ENCODE measurements at regions not wholly inside any gene's neighbourhood (a gene's known extent, or its start where the extent isn't known, plus 50 kb on each side); places are given as distances from the start of the nearest gene placed in this dataset.
A peak's percentile ranks its signal among the peaks of the same experiment; 100 is the strongest.

DNA sequence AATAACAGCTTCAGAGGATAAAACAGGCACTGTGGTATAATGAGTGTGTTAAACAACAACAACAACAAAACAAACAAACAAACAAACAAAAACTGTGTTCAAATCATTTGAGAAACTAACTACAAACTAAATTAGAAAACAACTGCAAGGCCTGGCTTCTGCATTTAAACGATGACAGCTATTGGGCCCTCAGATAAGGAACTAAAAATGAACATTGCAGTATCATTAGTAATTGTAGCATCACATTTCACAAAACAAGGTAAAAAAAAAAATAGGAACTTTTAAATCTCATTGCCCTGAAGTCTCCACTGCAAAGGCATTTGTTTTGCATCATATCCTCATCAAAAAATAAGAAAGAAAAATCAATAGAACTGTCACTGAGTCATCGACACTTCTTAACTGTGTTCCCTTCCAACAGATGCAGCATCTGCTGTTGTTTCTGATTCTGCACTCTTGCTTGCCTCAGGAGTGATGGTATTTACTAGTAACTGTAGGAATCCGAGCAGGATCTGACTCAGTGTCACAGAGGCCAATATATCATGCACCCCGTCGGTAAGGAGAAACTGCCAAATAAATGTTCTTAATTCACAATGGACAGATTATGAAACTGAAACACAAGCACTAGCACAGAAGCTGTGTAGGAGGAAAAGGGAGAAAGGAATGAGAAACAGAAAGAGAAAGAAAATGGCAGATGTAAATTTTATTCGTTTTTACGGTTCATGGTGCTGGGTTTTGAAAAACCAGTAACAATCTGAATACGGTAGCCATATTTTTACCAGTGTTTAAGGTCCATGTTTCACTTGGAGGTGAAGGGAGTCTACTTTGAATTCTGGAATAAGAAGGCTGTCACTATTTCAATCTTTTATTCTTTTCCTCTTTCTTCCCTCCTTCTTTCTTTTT lies 365.7 kb upstream of the EPHA7 start:
- no peaks in the 10 kb centered on the region for H3K27me3 Mint-ChIP-seq
- peaks cover 0 to 12% (median 10%) of the 10 kb centered on the region in 3 donors for H3K9me3 Mint-ChIP-seq
- no peaks in the 10 kb centered on the region for H3K36me3 Mint-ChIP-seq
- no peaks in the 10 kb centered on the region for H3K4me1 Mint-ChIP-seq
- H3K27ac Mint-ChIP-seq, result no peak overlapping the region
- no peak overlapping the region for H3K4me3 Mint-ChIP-seq

DNA sequence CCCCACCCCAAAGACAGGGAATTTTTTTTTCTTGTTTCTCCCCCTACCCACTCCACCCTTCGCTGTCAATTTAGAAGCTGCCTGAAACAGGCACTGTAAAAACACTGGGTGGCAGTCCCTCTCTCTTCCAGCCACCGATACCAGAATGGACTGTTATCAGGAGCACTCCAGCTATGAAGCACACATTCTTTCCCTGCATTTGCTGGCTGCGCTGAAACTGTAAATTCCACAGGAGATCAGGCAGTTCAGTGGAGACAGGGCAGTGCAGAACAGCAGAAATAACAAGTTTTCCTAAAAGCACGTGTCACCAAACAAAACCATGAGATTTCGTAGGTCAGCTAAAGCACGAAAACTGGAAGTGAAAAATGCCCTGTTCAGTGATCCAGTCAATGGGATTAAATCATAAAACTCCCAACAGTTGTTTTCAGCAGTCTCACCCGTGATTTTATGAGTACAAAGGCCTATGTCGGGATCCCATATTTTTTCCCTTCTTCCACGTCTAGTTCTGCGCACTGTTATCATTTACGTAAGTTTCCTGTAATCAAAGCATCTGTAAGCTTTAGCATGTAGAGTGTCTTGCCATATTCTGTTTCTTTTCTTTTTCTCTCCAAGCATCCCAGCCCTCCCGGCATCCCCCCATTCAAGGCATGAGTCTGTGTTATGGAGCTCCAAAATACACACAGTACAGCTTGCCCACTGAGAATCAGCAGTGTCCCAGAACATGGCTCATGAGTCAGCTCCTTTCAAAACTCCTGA lies 359.9 kb upstream of the EPHA7 start:
- H3K27me3 Mint-ChIP-seq, result no peaks in the 10 kb centered on the region
- no peaks in the 10 kb centered on the region for H3K36me3 Mint-ChIP-seq
- H3K27ac Mint-ChIP-seq, result no peak overlapping the region
- H3K4me1 Mint-ChIP-seq, result no peaks in the 10 kb centered on the region
- H3K9me3 Mint-ChIP-seq, result peaks cover 2 to 17% (median 4%) of the 10 kb centered on the region in 3 donors
- H3K4me3 Mint-ChIP-seq, result no peak overlapping the region

DNA sequence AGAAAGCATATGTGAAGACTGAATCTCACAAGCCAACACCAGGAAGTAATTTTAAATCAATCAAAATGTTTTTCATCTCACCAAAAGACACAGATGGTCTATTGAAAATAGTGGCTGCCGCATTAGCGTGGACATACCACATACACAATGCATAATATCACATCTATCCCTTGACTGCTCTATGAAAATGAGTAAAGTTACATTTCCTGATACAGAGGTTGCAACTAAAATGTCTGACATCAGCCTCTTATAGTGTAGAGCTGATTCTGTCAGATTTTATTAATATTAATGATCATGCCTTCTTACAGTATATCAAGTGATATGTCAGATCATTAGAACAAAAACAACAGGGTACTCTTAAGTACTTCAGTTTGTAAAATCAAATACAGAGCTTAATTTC lies 339.8 kb upstream of the EPHA7 start:
- Mint-ChIP-seq H3K9me3 (peaks cover 2 to 12% (median 3%) of the 10 kb centered on the region in 3 donors), H3K27me3 (no peaks in the 10 kb centered on the region), H3K36me3 (no peaks in the 10 kb centered on the region), H3K4me3 (no peak overlapping the region), H3K27ac (no peak overlapping the region), H3K4me1 (no peaks in the 10 kb centered on the region)

DNA sequence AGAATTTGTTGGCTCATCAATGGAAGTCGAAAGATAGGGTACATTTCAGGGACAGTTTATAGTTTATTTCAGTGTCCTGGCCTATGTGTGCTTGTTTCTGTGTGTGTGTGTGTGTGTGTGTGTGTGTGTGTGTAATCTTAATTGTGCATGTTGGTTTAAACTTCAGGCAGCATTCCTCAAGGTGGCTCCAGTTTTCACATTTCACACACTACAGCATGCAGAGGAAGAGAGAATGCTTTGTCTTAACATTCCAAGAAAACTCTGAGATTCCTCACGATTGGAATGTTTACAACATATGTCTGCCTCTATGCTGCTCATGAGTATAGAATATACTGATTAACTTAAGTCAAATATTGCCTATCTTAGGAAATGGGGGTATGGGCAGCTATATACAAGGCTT lies 332.6 kb upstream of the EPHA7 start:
- Mint-ChIP-seq H3K4me3 (no peak overlapping the region), H3K9me3 (peaks cover 2 to 10% (median 6%) of the 10 kb centered on the region in 3 donors), H3K4me1 (no peaks in the 10 kb centered on the region), H3K36me3 (no peaks in the 10 kb centered on the region), H3K27me3 (no peaks in the 10 kb centered on the region), H3K27ac (no peak overlapping the region)

DNA sequence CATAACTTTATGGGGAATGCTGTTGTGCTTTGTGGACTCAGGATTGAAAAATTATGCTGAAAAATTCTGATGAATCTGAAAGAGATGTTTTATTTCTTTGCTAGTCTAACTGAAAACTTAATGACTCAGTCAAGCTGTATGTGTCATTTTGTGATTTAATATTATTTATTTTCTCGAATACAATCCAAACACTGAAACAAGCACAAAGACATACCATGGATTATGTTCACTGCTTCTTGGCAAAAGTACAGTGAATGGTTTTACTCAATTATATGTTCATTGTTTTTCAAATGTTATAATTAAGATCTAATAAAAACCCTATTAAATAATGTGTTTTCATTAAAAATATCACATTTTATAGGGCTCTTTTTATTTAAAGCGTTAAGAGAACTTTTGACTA lies 330.6 kb upstream of the EPHA7 start:
- no peaks in the 10 kb centered on the region for H3K36me3 Mint-ChIP-seq
- no peak overlapping the region for H3K4me3 Mint-ChIP-seq
- no peak overlapping the region for H3K27ac Mint-ChIP-seq
- H3K4me1 Mint-ChIP-seq, result no peaks in the 10 kb centered on the region
- H3K9me3 Mint-ChIP-seq, result peaks cover 0 to 7% (median 6%) of the 10 kb centered on the region in 3 donors
- no peaks in the 10 kb centered on the region for H3K27me3 Mint-ChIP-seq

DNA sequence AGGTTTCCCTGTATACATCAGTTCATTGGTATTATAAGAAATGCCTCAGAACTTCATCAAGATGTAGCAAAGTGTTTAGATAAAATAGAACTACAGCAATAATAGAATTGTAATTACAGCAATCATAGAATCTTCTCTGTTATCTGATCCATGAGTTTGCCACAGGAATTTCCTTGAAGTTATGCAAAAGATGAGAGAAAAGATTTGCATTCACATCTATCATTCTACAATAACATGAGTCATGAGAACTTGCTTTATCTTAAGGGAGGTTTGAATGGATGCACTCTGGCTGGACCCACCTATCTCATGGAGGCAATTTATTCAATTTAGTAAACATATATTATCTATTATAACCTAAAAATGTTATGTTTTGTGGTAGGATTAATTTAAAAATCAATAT lies 329.8 kb upstream of the EPHA7 start:
- H3K4me3 Mint-ChIP-seq, result no peak overlapping the region
- H3K36me3 Mint-ChIP-seq, result no peaks in the 10 kb centered on the region
- H3K27ac Mint-ChIP-seq, result no peak overlapping the region
- no peaks in the 10 kb centered on the region for H3K27me3 Mint-ChIP-seq
- H3K9me3 Mint-ChIP-seq, result peaks cover 0 to 3% (median 3%) of the 10 kb centered on the region in 3 donors
- H3K4me1 Mint-ChIP-seq, result no peaks in the 10 kb centered on the region

DNA sequence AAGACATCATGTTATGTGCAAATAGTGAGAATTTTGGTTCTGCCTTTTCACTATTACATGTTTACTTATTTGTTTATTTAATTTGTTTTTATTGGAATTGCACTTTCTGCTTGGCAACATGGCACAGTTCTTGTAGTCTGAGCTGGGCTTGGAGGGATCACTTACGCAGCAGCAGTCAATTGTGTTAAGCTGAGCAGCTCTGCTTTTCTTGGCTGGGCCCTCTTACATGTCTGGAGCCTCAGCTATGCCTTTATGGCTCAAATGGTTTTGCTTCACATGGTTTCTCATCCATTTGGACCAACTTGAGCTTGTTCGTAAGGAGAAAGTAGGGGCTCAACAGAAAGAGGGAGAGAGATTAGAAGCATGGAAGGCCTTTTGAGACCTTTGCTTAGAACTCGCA lies 327.5 kb upstream of the EPHA7 start:
- no peak overlapping the region for H3K4me3 Mint-ChIP-seq
- H3K9me3 Mint-ChIP-seq, result peaks cover 0 to 3% (median 0%) of the 10 kb centered on the region in 3 donors
- H3K4me1 Mint-ChIP-seq, result no peaks in the 10 kb centered on the region
- no peaks in the 10 kb centered on the region for H3K27me3 Mint-ChIP-seq
- no peak overlapping the region for H3K27ac Mint-ChIP-seq
- H3K36me3 Mint-ChIP-seq, result no peaks in the 10 kb centered on the region

DNA sequence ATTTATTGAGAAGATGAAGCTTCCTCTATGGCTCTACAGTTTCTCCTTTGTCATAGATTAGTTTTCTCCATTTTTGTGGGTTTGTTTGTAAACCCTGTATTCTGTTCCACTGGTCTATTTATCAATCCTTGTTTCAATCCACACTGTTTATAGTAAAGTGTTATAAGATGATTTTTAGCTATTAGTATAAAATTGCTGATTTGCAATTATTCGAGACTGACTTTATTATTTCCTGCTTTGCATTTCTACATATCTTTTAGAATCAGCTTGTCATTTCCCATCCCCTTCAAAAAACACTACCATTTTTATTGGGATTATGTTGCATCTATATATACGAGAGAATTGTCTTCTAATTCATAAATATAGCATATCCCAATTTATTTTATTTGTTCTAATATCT lies 325.9 kb upstream of the EPHA7 start:
- no peak overlapping the region for H3K4me3 Mint-ChIP-seq
- no peaks in the 10 kb centered on the region for H3K36me3 Mint-ChIP-seq
- no peaks in the 10 kb centered on the region for H3K4me1 Mint-ChIP-seq
- no peaks in the 10 kb centered on the region for H3K27me3 Mint-ChIP-seq
- no peak overlapping the region for H3K27ac Mint-ChIP-seq
- peaks cover 0 to 3% (median 2%) of the 10 kb centered on the region in 3 donors for H3K9me3 Mint-ChIP-seq

DNA sequence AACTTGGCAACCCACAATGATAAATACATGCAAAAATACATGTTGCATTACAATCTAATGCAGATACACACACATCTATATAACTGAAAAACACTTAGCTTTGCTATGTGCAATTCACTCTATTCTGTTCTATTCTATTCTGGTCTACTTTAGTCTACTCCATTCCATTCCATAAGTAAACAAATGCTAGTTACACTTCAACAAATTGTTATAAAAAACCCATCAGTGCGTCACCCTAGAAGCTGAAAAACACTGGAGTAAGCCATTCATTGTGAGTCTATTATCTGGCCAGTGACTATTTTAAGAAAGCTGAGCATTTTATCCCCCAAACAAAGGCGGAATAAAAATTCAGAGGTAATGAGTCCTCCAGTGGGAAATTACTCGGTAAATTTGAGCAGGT lies 315.7 kb upstream of the EPHA7 start:
- no peaks in the 10 kb centered on the region for H3K27me3 Mint-ChIP-seq
- H3K4me3 Mint-ChIP-seq, result no peak overlapping the region
- no peaks in the 10 kb centered on the region for H3K4me1 Mint-ChIP-seq
- no peaks in the 10 kb centered on the region for H3K36me3 Mint-ChIP-seq
- H3K27ac Mint-ChIP-seq, result no peak overlapping the region
- peaks cover 2 to 4% (median 4%) of the 10 kb centered on the region in 3 donors for H3K9me3 Mint-ChIP-seq

DNA sequence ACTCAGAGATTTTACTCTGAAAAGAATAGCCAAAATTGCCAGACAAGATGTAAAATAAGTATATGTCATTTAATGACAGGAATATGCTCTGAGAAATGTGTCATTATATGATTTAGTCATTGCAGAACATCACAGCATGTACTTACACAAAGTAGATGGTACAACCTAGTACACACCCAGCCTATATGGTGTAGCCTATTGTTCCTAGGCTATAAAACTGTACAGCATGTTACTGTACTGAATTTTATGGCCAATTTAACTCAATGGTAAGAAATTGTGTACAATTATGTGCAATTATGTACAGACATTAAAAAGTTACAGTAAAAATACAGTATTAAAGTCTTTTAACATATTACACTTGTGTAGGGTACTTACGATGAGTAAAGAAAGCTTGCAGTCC lies 311.9 kb upstream of the EPHA7 start:
- no peaks in the 10 kb centered on the region for H3K4me1 Mint-ChIP-seq
- no peaks in the 10 kb centered on the region for H3K27me3 Mint-ChIP-seq
- peaks cover 2% of the 10 kb centered on the region for H3K36me3 Mint-ChIP-seq
- H3K4me3 Mint-ChIP-seq, result no peak overlapping the region
- H3K27ac Mint-ChIP-seq, result no peak overlapping the region
- peaks cover 2 to 5% (median 4%) of the 10 kb centered on the region in 3 donors for H3K9me3 Mint-ChIP-seq

DNA sequence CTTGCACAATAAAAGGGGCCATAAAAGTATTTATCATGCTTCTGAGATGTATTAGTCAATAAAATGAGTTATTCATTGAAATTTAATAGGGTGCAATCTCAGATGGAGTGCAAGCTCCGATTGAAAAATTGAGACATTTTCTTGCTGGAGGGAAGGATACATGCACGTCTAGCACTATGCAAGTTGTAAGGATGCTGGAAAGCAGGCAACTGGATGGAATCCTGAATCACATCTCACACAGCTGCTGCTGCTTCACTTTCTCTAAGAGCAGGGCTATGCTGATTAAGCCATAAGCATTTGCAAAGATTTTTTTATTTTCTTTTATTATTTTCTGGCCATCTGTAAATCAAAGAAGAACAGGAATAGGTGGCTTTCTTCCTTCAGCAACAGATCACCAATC lies 308.8 kb upstream of the EPHA7 start:
- H3K4me1 Mint-ChIP-seq, result no peaks in the 10 kb centered on the region
- H3K4me3 Mint-ChIP-seq, result no peak overlapping the region
- H3K9me3 Mint-ChIP-seq, result peaks cover 0 to 2% (median 2%) of the 10 kb centered on the region in 3 donors
- H3K36me3 Mint-ChIP-seq, result peaks cover 2% of the 10 kb centered on the region
- no peak overlapping the region for H3K27ac Mint-ChIP-seq
- no peaks in the 10 kb centered on the region for H3K27me3 Mint-ChIP-seq

DNA sequence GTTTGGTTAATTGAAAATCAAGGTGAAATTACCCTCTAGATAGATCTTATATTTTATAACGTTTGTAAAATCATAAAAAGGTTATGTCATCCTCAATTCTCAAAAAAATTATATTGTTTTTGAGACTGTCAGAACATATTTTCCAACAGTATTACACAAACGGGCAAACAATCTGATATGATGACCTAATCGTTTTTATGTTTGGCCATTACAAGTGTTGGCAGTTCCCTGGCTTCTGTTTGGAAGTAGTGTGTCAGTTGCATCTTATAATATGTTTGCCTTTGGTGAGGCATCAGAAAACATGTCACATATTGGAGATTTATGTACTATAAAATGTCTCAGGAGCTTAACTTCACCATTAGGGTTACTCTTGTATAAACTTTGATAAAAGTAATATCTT lies 308.1 kb upstream of the EPHA7 start:
- Mint-ChIP-seq H3K4me3 (no peak overlapping the region), H3K4me1 (no peaks in the 10 kb centered on the region), H3K27ac (no peak overlapping the region), H3K27me3 (no peaks in the 10 kb centered on the region), H3K9me3 (peaks cover 0 to 2% (median 2%) of the 10 kb centered on the region in 3 donors), H3K36me3 (peaks cover 2% of the 10 kb centered on the region)

DNA sequence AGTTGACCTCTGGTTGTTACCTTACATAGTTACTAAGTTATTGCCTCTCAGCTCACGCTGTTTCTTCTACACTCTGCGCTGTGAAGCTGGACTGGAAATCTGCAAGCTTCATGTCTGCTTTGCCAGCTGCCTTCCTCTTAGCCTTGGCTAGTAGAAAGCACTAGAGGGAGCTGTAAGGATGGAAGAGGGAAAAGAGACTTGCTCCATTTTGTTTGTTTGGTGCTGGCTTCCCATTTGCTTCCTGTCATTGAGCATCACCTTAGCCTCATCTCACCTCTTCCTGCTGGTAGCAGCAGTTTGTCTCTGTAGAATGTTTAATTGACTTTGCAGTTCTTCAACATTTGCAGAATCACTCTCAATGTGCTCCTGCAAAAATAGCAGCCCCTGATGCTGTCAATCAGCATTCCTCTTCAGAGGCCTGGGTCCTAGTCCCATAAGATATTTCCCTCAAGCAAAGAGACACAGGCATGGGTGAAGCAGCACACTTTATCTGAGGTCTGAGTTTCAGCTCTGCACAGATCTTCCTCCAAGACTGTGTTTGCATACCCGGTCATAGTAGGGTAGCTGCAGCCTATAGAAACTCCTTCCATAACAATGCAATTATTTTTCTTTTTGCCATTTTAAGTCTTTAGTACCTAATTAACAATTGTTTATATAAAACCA lies 302.2 kb upstream of the EPHA7 start:
- Mint-ChIP-seq H3K27ac (no peak overlapping the region), H3K4me3 (no peak overlapping the region), H3K27me3 (no peaks in the 10 kb centered on the region), H3K36me3 (no peaks in the 10 kb centered on the region), H3K4me1 (no peaks in the 10 kb centered on the region), H3K9me3 (peaks cover 0 to 3% (median 0%) of the 10 kb centered on the region in 3 donors)

DNA sequence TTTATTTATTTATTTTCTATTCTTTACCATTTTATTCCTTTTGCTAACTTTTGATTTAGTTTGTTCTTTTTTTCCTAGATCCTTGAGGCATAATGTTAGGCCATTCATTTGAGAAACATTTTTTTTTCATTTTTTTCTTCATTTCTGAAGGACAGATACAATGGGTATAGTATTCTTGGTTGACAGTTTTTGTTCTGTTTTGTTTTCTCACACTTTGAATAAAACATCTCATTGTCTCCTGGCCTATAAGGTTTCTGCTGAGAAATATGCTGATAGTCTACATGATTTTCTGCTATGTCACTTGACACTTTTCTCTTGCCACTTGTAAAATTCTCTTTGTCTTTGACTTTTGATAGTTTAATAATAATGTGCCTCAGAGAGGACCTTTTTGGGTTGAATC lies 294.6 kb upstream of the EPHA7 start:
- no peaks in the 10 kb centered on the region for H3K36me3 Mint-ChIP-seq
- no peak overlapping the region for H3K27ac Mint-ChIP-seq
- peaks cover 8 to 11% (median 10%) of the 10 kb centered on the region in 3 donors for H3K9me3 Mint-ChIP-seq
- no peaks in the 10 kb centered on the region for H3K27me3 Mint-ChIP-seq
- H3K4me3 Mint-ChIP-seq, result no peak overlapping the region
- no peaks in the 10 kb centered on the region for H3K4me1 Mint-ChIP-seq

DNA sequence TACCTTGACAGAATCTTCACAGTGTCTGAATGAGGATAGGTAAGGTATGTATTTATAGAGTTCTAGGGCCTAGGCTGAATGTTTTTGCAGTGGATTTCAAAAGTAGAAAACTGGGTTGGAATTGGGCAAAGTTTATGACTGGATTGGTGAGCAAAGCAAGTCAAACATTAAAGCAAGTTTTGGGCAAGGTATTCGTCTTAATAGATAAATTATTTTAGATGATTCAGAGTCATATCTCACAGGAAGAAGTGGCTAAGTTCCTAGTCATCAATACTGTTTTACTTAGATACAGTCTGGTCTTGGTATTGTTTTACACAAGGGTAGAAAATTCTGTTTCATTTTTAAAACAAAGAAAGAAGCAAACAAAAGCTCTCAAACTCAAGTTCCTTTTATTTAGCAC lies 284.1 kb upstream of the EPHA7 start:
- Mint-ChIP-seq H3K4me1 (no peaks in the 10 kb centered on the region), H3K27ac (peak overlapping the region in 1 of 3 donors; percentile 84), H3K4me3 (no peak overlapping the region), H3K9me3 (peaks cover 3 to 31% (median 11%) of the 10 kb centered on the region in 3 donors), H3K36me3 (no peaks in the 10 kb centered on the region), H3K27me3 (no peaks in the 10 kb centered on the region)

All from IgD-negative memory B cell (primary cell).